ENCODE measurements at regions not wholly inside any gene's neighbourhood (a gene's known extent, or its start where the extent isn't known, plus 50 kb on each side); places are given as distances from the start of the nearest gene placed in this dataset.
"Not testable (repeated sequence)": the region's sequence is repeated elsewhere in the genome, so short reads cannot be mapped to it uniquely, and the experiment has no call there.

DNA sequence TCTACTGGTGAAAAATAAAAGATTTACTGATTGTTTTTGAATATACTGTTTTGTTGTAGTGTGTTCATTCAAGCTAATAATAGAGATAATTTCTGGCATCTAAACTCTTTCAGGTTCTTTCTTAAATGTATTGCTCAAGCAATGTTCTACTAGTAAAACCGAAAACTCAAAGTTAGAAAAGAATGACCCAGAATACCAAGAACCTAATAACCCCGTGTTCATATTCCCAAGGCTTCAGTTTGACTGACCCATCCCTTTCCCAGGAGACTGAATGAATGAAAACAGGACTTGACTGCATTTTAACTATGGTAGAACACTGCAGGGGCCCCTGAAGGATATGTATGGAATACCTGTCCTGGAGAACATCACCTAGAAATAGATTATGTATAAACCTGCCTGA lies 375.3 kb downstream of the MAFB start:
- no peak for DNase-seq

- no peak for DNase-seq
These were observed 379.3 kb downstream of the MAFB start for GRCh38 chr20:40309731-40310130.

- DNase-seq = no peak
These were observed 381.0 kb downstream of the MAFB start for GRCh38 chr20:40307997-40308396.

- no peak for DNase-seq
These were observed 381.8 kb downstream of the MAFB start for GRCh38 chr20:40307268-40307667.

- DNase-seq = no peak
These were observed 383.7 kb downstream of the MAFB start for GRCh38 chr20:40305303-40305702.

DNA sequence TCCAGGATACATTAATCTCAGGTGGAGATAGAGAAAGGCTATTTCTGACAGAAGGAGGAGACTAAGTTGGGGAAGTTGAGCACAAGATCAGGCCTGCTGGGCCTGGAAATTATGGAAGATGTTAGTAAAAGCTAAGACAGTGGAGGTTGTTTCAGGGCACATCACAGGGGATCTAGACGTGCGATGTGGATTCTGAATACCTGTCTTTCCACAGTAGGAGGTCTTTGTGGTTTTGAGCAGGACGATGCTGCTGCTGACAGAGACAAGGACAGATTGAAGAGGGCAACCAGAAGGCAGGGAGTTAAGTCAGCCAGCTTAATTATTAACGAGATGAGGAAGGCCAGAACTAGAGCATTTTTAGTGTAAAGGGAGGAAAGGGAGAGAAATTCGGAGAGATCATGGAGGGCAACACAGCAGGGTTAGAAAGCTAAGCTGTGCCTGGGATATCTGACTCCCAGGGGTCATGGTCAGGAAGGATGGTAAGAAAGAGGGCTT lies 384.9 kb downstream of the MAFB start:
- DNase-seq = no peak

GRCh38 chr20:40294747-40295146 lies 394.3 kb downstream of the MAFB start:
- DNase-seq = no peak

- no peak for DNase-seq
These were observed 394.9 kb downstream of the MAFB start for GRCh38 chr20:40294175-40294574.

GRCh38 chr20:40293740-40294139 lies 395.3 kb downstream of the MAFB start:
- peak; percentile 7 for DNase-seq

DNA sequence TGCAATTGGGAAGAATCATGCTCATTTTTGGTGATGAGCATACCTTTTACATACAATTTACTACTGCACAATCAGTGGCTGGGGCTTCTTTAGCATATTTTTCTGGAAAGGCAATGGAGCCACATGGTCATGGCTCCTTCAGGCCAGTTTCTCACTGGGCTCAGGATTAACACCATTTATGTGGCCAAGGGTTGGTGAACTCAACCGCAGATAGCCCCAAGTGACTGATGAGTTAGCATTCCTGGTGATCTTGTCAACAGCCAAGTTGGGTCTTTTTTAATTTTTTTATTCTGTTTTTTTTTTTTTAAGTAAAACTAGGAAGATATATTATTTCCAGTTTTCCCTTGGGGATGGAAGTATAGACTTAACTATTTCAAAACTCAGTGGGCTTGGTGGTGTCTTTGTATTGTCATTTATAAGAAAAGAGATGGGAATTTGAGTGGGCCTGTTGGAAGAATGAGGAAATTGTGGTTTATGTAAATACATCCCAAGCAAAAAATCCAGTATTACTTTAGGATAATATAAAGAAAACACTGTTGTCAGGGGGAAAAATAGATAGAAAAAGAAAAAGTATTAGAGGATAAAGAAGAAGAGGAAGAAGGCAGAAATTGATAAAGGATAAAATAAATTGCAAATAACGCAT lies 397.4 kb downstream of the MAFB start:
- no peak for DNase-seq

- DNase-seq = no peak
These were observed 401.4 kb downstream of the MAFB start for GRCh38 chr20:40287683-40288082.

- no peak for DNase-seq
These were observed 402.0 kb downstream of the MAFB start for GRCh38 chr20:40286975-40287531.

DNA sequence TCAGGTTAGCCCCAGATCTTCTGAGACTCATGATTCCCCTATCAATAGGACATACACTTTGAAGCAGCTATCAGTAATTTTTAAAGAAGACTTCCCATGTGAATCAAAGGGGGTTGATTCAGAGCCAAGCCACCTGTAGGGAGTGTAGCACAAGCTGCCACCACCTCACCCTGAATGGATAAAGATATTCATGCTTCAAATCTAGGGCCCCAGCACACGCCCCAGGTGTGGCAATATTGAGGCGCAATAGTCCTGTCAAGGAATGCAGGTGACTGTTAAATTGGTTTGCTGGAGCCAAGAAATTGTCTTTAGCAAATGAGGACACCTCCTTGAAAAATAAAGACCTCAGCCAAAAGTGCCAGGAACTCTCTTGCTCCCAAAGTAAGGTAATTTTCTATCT lies 404.4 kb downstream of the MAFB start:
- no peak for DNase-seq

- no peak for DNase-seq
These were observed 405.3 kb downstream of the MAFB start for GRCh38 chr20:40283689-40284088.

DNA sequence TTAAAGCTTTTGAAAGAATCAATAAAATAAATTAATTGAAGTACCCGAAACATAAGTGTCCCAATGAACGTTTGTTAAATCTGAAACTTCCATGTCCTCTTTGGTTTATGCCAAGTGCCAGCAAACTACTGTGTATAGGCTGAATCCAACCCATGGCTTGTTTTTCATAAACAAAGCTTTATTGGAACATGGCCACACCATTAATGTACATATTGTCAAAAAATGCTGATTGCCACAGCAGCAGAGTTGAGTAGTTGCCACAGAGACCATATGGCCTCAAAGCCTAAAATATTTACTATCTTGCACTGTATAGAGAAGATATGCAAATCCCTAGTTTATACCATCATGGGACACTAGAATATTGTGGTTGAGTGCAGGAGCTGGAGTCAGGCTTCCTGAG lies 406.1 kb downstream of the MAFB start:
- no peak for DNase-seq

DNA sequence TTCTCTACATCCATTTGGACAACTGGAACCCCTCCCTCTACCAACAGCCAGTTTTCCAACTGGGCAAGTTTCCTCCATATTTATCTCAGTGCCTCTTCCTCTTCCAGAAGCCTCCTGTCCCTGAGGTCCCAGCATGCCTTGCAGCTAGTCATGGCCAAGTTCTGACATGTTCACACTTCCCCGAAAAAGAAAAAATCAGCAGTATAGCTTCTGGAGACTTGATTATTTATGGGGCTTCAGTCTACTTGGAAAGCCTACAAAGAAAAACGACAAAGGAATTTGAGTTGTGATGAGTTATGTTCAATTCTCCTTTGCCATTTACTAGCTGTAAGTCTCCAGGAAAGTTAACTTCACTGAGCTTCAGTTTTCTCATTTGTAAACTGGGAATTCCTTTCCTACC lies 406.5 kb downstream of the MAFB start:
- no peak for DNase-seq

DNA sequence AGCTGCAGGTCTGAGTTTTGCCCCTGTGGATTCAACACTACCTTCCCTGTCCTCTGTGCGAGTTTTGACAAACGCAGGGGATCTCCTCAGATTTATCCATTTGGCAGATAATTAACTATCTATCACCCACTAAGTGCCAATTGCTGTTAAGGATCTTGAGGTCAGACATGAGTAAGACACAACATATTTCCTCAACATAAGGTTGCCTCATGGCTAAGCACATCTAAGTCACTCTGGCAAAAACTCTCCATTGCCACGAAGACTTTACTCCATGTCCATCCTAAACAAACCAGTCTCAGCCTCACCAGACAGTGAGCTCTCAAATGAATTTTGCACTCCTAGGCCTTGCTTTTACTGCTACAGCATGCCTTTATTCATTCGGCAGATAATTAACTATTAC lies 408.4 kb downstream of the MAFB start:
- no peak for DNase-seq

- no peak for DNase-seq
These were observed 409.6 kb downstream of the MAFB start for GRCh38 chr20:40279390-40279789.

DNA sequence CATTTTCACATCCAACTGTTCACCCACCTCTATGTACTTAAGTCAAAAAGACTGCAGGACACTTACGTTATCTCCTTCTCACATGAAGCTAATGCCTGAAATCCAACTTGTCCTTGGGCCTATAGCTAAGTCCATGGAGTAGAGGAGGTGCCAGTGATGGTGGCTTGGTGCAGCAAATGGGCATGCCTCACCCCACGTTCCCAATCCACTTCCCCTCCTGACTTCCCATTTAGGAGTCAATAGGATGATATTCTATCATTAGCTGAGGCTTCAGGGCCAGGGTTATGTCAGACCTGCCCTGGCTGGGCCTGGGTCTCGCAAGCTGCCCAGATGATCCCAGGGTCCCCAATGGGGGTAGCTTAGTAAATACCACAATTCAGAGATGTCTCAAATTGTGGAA lies 410.4 kb downstream of the MAFB start:
- no peak for DNase-seq

GRCh38 chr20:40276301-40276700 lies 412.7 kb downstream of the MAFB start:
- no peak for DNase-seq

- no peak for DNase-seq
These were observed 413.3 kb downstream of the MAFB start for GRCh38 chr20:40275738-40276137.

- no peak for DNase-seq
These were observed 414.0 kb downstream of the MAFB start for GRCh38 chr20:40274912-40275533.

GRCh38 chr20:40269274-40269673 lies 419.8 kb downstream of the MAFB start:
- DNase-seq = not testable (repeated sequence)

DNA sequence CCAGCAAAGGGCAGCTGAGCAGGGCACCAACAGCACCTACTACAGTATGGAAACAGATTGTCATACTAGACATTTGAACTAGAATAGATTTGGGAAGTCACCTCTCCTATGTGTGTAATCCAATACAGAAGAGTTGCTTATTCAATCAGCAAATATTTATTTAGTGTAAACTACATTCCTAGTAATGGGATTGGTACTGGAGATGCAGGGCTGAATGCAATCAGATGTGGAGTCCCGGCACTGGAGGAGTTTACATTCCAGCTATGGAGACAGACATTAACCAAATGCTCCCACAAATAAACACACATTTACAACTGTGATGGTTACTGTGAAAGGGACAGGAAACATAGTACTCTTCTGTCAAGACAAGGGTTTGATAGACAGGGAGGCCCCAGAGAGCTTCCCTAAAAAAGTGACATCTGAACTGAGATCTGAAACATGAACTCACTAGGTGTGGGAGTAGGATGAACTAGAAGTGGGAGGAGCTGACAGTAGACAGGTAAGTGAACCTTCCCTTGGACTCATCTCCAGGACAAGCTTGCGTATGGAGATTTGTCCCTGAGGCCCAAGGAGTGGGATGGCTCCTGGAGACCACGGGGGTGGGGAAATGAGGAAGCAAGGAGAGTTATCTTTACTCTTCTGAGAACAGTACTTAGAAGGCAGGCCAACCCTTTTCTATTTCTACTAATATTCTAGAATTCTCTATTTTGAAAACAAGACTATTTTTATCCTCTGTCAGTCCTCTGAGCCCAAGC lies 420.5 kb downstream of the MAFB start:
- DNase-seq = no peak
